Middle frontal gyrus (tissue), 1 donor: ENCODE measurements at regions not wholly inside any gene's neighbourhood (a gene's known extent, or its start where the extent isn't known, plus 50 kb on each side); places are given as distances from the start of the nearest gene placed in this dataset.
"Not testable (repeated sequence)": the region's sequence is repeated elsewhere in the genome, so short reads cannot be mapped to it uniquely, and the experiment has no call there.

ENCODE experiments used
- DNase-seq: peaks from one replicate; pipeline ENCODE4 v3.0.0-alpha.2; 2015; ENCODE audit warnings: low spot score; ENCODE audit errors: extremely low spot score

- no peak for DNase-seq
These were observed 497.8 kb downstream of the MN1 start for GRCh38 chr22:27303718-27304117.

GRCh38 chr22:27306771-27307170 lies 494.8 kb downstream of the MN1 start:
- no peak for DNase-seq

- no peak for DNase-seq
These were observed 493.9 kb downstream of the MN1 start for GRCh38 chr22:27307545-27308247.

- no peak for DNase-seq
These were observed 493.0 kb downstream of the MN1 start for GRCh38 chr22:27308513-27308912.

GRCh38 chr22:27309697-27310096 lies 491.9 kb downstream of the MN1 start:
- DNase-seq = no peak

GRCh38 chr22:27310966-27311697 lies 490.4 kb downstream of the MN1 start:
- no peak for DNase-seq

GRCh38 chr22:27311698-27312550 lies 489.6 kb downstream of the MN1 start:
- no peak for DNase-seq

- DNase-seq = no peak
These were observed 489.0 kb downstream of the MN1 start for GRCh38 chr22:27312565-27312964.

- DNase-seq = no peak
These were observed 488.3 kb downstream of the MN1 start for GRCh38 chr22:27312966-27313855.

GRCh38 chr22:27314276-27314807 lies 487.2 kb downstream of the MN1 start:
- no peak for DNase-seq

- no peak for DNase-seq
These were observed 485.7 kb downstream of the MN1 start for GRCh38 chr22:27315833-27316232.

- DNase-seq = no peak
These were observed 484.5 kb downstream of the MN1 start for GRCh38 chr22:27317096-27317495.

- DNase-seq = no peak
These were observed 483.6 kb downstream of the MN1 start for GRCh38 chr22:27317971-27318428.

GRCh38 chr22:27318516-27318915 lies 483.0 kb downstream of the MN1 start:
- no peak for DNase-seq

- no peak for DNase-seq
These were observed 477.9 kb downstream of the MN1 start for GRCh38 chr22:27323661-27324060.

- not testable (repeated sequence) for DNase-seq
These were observed 476.6 kb downstream of the MN1 start for GRCh38 chr22:27324908-27325307.

- DNase-seq = no peak
These were observed 474.1 kb downstream of the MN1 start for GRCh38 chr22:27327497-27327896.

- no peak for DNase-seq
These were observed 473.4 kb downstream of the MN1 start for GRCh38 chr22:27327981-27328721.

GRCh38 chr22:27329131-27329850 lies 472.3 kb downstream of the MN1 start:
- DNase-seq = no peak
